Fibroblast of pulmonary artery (primary cell): ENCODE measurements at regions not wholly inside any gene's neighbourhood (a gene's known extent, or its start where the extent isn't known, plus 50 kb on each side); places are given as distances from the start of the nearest gene placed in this dataset.

ENCODE experiments used
- DNase-seq: peaks from one replicate; pipeline ENCODE4 v3.0.0-alpha.2; 2010; ENCODE audit warnings: low read depth
- H3K4me3 ChIP-seq: replicated peaks from 2 replicates; pipeline ENCODE4 v1.5.1; 2011; ENCODE audit warnings: low read depth, mild to moderate bottlenecking, control low read depth, low read length, moderate library complexity
- CTCF ChIP-seq: IDR thresholded peaks from 2 replicates; pipeline ENCODE4 v1.5.1; 2011; ENCODE audit warnings: mild to moderate bottlenecking, control low read depth, low read length, inconsistent platforms; ENCODE audit errors: missing control alignments

DNA sequence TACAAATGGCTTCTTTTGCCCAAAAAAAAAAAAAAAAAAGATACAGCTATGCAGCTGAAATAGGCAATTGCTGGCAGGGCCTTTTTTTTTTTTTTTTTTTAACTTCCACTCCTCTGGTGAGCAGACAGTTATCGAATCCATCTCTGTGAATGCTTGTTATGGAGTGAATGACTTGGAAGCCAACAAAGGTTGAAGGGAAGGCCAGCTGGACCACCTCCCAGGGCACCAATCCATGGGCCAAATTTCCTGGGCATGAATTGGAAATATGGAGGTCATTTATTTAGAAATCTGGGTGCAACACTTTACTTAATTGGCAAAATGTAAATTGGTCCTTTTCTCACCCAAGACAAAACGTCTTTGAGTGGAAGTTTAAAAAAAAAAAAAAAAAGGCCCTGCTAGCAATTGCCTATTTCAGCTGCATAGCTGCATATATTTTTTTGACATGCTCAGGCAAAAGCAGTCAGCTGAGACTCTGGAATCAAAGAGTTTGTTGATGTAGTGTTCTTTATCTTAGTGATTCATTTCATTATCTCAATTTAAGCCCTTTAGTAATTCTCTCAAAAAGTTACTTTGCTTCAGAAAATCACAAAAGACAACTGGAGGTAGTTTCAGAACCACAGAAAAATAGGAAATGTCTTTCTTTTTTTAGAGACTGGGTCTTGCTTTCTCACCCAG is 392.2 kb upstream of the KLF4 start:
- no peak for TF ChIP-seq CTCF
- DNase-seq = peak; percentile 39
- H3K4me3 ChIP-seq = no peak overlapping the region

- no peak overlapping the region for H3K4me3 ChIP-seq
- no peak for TF ChIP-seq CTCF
- no peak for DNase-seq
These were observed 388.9 kb upstream of the KLF4 start for GRCh38 chr9:107878462-107878861.

DNA sequence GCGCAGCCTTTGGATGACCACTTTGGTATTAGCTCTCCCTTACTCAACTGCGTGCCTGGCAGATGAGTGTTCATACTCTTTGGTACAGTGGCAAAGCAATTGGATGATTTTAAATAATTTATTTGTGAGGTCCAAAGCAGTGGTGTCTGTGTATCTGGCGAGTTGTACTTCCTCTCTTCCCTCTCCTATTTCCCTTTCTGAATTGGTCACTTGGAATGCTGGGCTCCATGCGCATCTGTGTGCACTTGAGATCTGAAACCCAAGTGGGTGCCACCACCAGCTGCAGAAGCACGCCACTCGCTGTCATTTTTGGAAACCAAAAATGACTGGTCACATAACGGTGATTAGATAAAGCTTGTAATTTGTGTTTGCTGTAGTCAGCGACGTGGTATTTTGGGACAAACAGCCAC is 386.0 kb upstream of the KLF4 start:
- no peak for TF ChIP-seq CTCF
- no peak for DNase-seq
- no peak overlapping the region for H3K4me3 ChIP-seq

DNA sequence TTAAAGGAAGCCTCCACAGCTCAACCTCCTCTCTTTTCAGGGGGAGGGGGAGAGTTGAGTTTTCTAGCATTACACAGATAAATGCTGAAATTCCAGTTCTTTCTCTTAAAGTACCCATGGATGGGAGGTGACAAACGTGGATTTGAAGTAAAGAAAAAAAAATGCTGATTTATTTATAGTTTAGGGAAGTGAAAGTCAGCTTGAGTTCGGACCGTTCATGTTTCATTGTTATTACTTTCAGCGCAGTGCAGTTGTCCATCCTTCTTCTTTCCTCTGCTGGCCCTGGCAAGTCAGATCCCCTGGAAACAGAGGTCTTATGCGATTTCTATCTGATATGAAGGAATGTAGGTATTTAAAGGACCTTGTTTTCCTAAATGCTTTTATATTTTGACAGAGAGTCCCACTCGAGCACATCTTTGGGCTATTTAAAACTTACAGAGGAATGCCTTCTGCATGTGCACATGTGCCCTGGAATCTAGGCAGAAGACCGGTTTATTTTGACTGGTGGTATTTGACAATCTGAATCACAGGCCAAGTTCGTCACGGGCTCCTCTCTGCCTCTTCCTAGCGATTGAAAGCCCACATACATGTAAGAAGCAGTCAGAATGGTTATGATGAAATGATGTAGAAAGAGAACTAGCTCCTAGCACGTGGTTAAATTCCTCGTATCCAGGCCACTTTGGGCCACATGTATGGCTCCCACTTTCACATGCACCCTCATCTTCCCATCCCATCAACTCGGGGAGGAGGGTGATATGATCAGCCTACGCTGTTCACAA is 385.2 kb upstream of the KLF4 start:
- no peak for TF ChIP-seq CTCF
- DNase-seq = no peak
- H3K4me3 ChIP-seq = no peak overlapping the region

GRCh38 chr9:107874137-107874536 is 384.6 kb upstream of the KLF4 start:
- no peak overlapping the region for H3K4me3 ChIP-seq
- no peak for DNase-seq

DNA sequence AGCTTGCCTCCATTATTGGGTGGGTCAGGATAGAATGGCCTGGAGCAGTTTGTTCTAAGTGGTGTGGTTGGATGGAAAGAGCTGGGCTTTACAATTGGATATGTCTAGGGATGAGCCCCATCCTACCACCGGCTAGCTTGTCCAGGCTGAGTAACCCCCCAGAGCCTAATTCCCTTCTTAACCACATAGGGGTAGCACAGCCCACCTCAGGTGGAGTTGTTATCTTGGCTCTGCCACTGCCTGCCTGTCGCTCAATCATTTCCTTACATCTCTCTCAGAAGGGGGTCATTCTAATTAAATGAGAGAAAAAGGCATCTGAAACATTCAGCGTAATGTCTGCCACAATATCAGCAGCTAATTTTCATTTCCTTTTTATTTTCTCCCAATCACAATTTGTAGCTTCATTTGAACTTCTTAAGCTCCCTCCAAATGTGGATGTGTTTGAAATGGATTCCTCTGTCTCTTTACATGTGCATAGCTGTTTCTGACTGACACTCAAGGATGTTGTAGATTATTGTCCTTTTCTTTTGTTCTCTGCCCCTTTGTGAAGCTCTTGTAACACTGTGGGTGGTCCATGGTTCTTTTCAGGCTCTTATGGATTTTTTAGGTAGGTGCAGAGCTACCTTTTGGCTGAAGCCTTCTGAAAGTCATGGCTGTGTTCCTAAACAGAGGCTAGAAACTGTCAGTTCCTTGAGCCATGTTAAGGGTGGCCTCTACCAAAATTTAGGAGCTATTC is 383.1 kb upstream of the KLF4 start:
- DNase-seq = no peak
- no peak for TF ChIP-seq CTCF
- H3K4me3 ChIP-seq = no peak overlapping the region

More at GRCh38 chr9:107874137-107874536, 384.6 kb upstream of the KLF4 start:
- TF ChIP-seq CTCF = no peak
